ENCODE measurements at regions not wholly inside any gene's neighbourhood (a gene's known extent, or its start where the extent isn't known, plus 50 kb on each side); places are given as distances from the start of the nearest gene placed in this dataset.

DNA sequence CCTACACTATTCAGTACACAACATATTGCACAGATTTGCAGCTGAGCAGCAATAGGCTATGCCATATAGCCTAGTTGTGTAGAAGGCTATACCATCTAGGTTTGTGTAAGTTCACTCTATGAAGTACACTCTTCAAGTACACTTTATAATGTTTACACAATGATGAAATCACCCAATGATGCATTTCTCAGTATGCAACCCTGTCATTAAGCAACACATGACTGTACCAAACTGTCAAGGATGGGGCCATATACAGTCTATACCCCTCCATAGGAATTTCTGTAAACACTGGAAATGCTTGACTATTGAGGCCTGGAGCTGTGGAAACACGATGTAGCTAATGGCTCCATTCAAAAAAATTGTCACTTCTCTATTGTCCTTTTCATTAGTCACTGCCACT, 535.4 kb downstream of the EPM2A start:
- TF ChIP-seq, protein P1, sequence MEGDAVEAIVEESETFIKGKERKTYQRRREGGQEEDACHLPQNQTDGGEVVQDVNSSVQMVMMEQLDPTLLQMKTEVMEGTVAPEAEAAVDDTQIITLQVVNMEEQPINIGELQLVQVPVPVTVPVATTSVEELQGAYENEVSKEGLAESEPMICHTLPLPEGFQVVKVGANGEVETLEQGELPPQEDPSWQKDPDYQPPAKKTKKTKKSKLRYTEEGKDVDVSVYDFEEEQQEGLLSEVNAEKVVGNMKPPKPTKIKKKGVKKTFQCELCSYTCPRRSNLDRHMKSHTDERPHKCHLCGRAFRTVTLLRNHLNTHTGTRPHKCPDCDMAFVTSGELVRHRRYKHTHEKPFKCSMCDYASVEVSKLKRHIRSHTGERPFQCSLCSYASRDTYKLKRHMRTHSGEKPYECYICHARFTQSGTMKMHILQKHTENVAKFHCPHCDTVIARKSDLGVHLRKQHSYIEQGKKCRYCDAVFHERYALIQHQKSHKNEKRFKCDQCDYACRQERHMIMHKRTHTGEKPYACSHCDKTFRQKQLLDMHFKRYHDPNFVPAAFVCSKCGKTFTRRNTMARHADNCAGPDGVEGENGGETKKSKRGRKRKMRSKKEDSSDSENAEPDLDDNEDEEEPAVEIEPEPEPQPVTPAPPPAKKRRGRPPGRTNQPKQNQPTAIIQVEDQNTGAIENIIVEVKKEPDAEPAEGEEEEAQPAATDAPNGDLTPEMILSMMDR (IDR thresholded peaks at IDR 0.05), result no peak
- no peak for DNase-seq (ENCODE audit: extremely low spot score, unreplicated experiment)
- Mint-ChIP-seq H3K27ac (ENCODE audit: unreplicated experiment) (no peak overlapping the region), H3K4me3 (ENCODE audit: unreplicated experiment) (no peak overlapping the region), H3K9me3 (ENCODE audit: unreplicated experiment) (no peaks in the 10 kb centered on the region), H3K36me3 (ENCODE audit: unreplicated experiment) (no peaks in the 10 kb centered on the region), H3K4me1 (ENCODE audit: unreplicated experiment) (no peaks in the 10 kb centered on the region), H3K27me3 (ENCODE audit: unreplicated experiment) (no peaks in the 10 kb centered on the region)

DNA sequence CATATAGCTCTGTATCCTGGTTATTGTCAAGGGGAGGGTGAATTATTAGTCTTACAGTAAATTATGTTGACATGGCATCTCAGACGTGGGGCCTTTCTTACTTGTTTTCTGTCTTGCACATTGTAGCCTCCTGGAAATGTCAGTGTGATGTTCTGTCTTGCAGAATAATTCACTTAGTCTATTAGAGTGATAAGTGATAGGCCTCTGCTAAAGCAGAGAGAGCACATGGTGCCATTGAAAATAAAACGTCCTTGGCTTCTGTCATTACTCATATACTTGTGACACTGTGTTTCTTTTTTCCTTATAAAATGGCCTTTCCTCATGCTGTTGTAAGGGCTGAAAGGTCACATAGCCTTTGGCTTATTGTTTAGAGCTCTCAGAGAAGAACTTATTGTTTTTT, 531.0 kb downstream of the EPM2A start:
- H3K9me3 Mint-ChIP-seq (ENCODE audit: unreplicated experiment), result no peaks in the 10 kb centered on the region
- DNase-seq (ENCODE audit: extremely low spot score, unreplicated experiment), result no peak
- H3K4me3 Mint-ChIP-seq (ENCODE audit: unreplicated experiment), result no peak overlapping the region
- H3K4me1 Mint-ChIP-seq (ENCODE audit: unreplicated experiment), result peaks cover 12% of the 10 kb centered on the region
- no peak overlapping the region for H3K27ac Mint-ChIP-seq (ENCODE audit: unreplicated experiment)
- H3K27me3 Mint-ChIP-seq (ENCODE audit: unreplicated experiment), result no peaks in the 10 kb centered on the region
- TF ChIP-seq, protein P1 (IDR thresholded peaks at IDR 0.05), result no peak
- H3K36me3 Mint-ChIP-seq (ENCODE audit: unreplicated experiment), result no peaks in the 10 kb centered on the region

DNA sequence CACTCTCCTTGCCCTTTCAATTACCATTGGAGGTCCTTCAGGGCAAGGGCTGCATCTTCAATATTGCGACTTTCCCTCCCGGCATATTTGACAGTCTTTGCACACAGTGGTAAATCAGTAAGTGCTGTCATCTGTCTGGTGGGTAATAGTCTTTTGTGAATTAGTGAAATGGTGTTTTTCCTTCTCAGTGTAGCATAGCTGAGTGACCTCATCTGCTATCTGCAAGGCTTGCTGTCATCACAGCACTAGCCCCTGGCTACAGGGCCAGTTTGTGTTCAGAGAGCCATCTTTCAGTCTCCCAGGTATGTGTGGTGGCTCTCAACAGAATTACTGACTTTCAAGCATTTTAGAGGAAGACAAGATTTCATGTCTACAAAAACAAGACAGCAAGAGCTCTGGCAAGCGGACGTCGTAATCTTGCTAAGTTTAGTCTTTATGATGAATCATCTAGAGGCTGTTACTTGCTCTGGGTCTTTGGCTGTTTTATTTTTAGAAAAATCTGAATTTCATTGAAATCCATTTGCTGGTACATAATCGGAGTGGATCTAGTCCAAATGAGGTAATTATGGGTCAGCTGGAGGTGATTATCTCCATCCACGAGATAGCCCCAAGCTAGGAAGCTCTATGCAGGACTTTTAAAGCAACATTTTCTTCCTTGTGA, 528.9 kb downstream of the EPM2A start:
- H3K27me3 Mint-ChIP-seq (ENCODE audit: unreplicated experiment), result no peaks in the 10 kb centered on the region

DNA sequence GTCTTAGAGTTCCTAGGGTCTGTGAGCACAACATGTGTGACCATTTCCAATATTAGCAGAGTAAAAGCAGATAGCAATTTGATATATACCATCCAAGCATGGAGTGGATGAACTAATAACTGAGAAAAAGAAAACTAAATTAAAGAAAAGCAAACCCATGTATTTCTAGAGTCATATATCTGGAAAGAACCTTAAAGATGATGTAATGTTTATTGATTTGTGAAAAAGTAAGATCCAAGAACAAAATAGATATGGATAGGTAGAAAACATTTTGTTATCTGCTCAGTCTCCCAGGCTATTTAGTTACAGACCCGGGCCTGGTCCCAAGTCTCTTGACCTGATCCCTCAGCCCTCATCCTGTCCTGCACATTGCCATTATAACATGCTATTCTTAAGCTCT, 526.8 kb downstream of the EPM2A start:
- Mint-ChIP-seq H3K4me3 (ENCODE audit: unreplicated experiment) (no peak overlapping the region), H3K4me1 (ENCODE audit: unreplicated experiment) (peaks cover 14% of the 10 kb centered on the region), H3K36me3 (ENCODE audit: unreplicated experiment) (no peaks in the 10 kb centered on the region), H3K9me3 (ENCODE audit: unreplicated experiment) (no peaks in the 10 kb centered on the region), H3K27me3 (ENCODE audit: unreplicated experiment) (no peaks in the 10 kb centered on the region), H3K27ac (ENCODE audit: unreplicated experiment) (no peak overlapping the region)
- no peak for DNase-seq (ENCODE audit: extremely low spot score, unreplicated experiment)
- TF ChIP-seq, protein P1 (IDR thresholded peaks at IDR 0.05), result no peak

More for the DNA sequence above, 528.9 kb downstream of the EPM2A start:
- Mint-ChIP-seq H3K27ac (ENCODE audit: unreplicated experiment) (peak overlapping the region; percentile 42), H3K36me3 (ENCODE audit: unreplicated experiment) (no peaks in the 10 kb centered on the region), H3K4me3 (ENCODE audit: unreplicated experiment) (peak overlapping the region; percentile 1), H3K4me1 (ENCODE audit: unreplicated experiment) (peaks cover 14% of the 10 kb centered on the region), H3K9me3 (ENCODE audit: unreplicated experiment) (no peaks in the 10 kb centered on the region)
- no peak for DNase-seq (ENCODE audit: extremely low spot score, unreplicated experiment)
- TF ChIP-seq, protein P1 (IDR thresholded peaks at IDR 0.05), result no peak

DNA sequence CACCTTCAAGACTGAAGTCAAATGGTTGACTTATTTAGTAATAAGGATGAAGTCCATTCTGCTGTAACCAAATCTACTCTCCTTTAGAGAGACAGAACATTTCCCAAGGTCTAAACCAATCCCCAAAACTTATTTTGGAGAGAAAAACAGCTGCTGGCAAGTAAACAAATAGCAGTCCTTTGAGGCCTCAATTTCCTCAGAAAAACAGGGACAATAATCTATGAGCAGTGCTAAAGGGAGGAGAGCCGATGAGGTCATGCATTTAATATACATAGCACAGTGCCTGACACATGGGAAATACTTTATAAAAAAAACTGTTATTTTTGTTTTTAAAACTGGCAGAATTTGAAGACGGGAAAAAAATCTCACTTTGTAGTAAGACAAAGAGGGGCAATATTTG, 526.0 kb downstream of the EPM2A start:
- H3K27me3 Mint-ChIP-seq (ENCODE audit: unreplicated experiment), result no peaks in the 10 kb centered on the region
- H3K4me3 Mint-ChIP-seq (ENCODE audit: unreplicated experiment), result no peak overlapping the region
- no peak overlapping the region for H3K27ac Mint-ChIP-seq (ENCODE audit: unreplicated experiment)
- TF ChIP-seq, protein P1 (IDR thresholded peaks at IDR 0.05), result no peak
- H3K36me3 Mint-ChIP-seq (ENCODE audit: unreplicated experiment), result no peaks in the 10 kb centered on the region
- peaks cover 14% of the 10 kb centered on the region for H3K4me1 Mint-ChIP-seq (ENCODE audit: unreplicated experiment)
- H3K9me3 Mint-ChIP-seq (ENCODE audit: unreplicated experiment), result no peaks in the 10 kb centered on the region
- no peak for DNase-seq (ENCODE audit: extremely low spot score, unreplicated experiment)

Data from osteocyte (in vitro differentiated cells).